ENCODE measurements at regions not wholly inside any gene's neighbourhood (a gene's known extent, or its start where the extent isn't known, plus 50 kb on each side); places are given as distances from the start of the nearest gene placed in this dataset.

DNA sequence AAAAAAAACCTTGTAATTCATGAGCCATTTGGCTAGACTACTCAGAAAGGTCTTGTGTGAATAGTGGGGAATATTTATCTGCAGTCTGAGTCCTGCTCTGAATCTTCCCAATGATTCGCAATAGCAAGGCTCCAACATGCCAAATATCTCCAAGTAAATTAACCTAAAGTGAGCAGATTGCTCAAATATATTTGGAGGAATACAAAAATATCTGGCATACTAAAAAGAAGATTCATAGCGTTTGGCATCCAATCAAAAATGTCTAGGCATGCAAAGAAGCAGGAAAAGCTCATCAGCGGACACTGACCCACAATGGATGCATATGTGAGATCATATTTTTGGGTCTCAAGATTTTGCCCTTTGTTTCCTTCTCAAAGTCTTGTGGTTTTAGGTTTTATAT is 800.9 kb downstream of the NLGN4Y start:
- no peak overlapping the region for H3K4me3 ChIP-seq (ENCODE audit: low read length in 2 of 2)
- H3K27me3 ChIP-seq (ENCODE audit: control insufficient read depth in 1 of 2, insufficient read depth in 2 of 2, low read length in 2 of 2), result no peaks in the 10 kb centered on the region
- no peaks in the 10 kb centered on the region for H3K36me3 ChIP-seq (ENCODE audit: control insufficient read depth in 2 of 2, insufficient read depth in 2 of 2, low read length in 2 of 2)
- H3K9ac ChIP-seq (ENCODE audit: low read length in 2 of 2), result no peak overlapping the region
- H3K27ac ChIP-seq (ENCODE audit: low read length), result no peak overlapping the region
- no peaks in the 10 kb centered on the region for H3K4me1 ChIP-seq (ENCODE audit: control insufficient read depth, insufficient read depth, low read length)
- H3K9me3 ChIP-seq (ENCODE audit: control insufficient read depth in 2 of 2, low read length in 2 of 2), result no peaks in the 10 kb centered on the region

DNA sequence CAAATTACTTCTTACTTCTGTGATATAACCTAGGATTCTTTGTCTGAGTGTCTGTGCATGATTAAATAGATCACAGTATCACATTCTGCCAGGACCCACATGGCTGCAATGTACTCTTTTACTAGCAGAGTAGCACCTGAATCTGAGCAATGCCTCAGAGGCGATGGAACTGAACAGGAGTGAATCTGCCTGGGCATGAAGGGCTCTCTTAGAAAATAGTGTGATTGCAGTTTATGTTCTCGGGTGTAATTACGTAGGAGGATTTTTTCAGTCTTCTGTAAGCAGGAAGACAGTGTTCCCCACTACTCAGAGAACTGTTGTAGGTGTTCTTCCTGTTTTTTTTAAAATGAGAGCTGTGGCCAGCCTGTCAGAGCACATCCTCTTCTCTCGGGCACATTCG is 802.3 kb downstream of the NLGN4Y start:
- Histone ChIP-seq H3K27me3 (ENCODE audit: control insufficient read depth in 1 of 2, insufficient read depth in 2 of 2, low read length in 2 of 2) (no peaks in the 10 kb centered on the region), H3K27ac (ENCODE audit: low read length) (no peak overlapping the region), H3K4me3 (ENCODE audit: low read length in 2 of 2) (no peak overlapping the region), H3K9me3 (ENCODE audit: control insufficient read depth in 2 of 2, low read length in 2 of 2) (no peaks in the 10 kb centered on the region), H3K4me1 (ENCODE audit: control insufficient read depth, insufficient read depth, low read length) (no peaks in the 10 kb centered on the region), H3K9ac (ENCODE audit: low read length in 2 of 2) (no peak overlapping the region), H3K36me3 (ENCODE audit: control insufficient read depth in 2 of 2, insufficient read depth in 2 of 2, low read length in 2 of 2) (no peaks in the 10 kb centered on the region)

DNA sequence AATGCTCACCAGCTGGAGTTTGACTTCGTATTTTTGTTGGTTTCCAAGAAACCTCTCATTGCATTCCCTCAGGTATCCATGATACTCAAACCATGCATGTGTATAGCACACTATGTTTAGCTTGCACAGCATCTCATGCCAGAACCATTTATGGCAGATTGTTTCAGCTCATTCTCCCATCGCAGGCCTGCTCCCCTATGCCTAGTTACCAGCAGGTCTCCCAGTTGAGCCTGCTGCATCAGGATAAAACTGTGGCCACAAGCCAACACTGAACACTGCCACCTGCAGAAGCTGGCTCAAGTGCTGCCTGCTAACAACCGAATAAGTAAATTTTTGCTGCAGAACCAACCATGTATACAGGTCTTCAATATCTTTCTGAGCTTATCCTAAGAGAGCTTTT is 804.5 kb downstream of the NLGN4Y start:
- H3K27me3 ChIP-seq (ENCODE audit: control insufficient read depth in 1 of 2, insufficient read depth in 2 of 2, low read length in 2 of 2), result no peaks in the 10 kb centered on the region
- H3K36me3 ChIP-seq (ENCODE audit: control insufficient read depth in 2 of 2, insufficient read depth in 2 of 2, low read length in 2 of 2), result no peaks in the 10 kb centered on the region
- no peak overlapping the region for H3K4me3 ChIP-seq (ENCODE audit: low read length in 2 of 2)
- no peak overlapping the region for H3K27ac ChIP-seq (ENCODE audit: low read length)
- H3K4me1 ChIP-seq (ENCODE audit: control insufficient read depth, insufficient read depth, low read length), result no peaks in the 10 kb centered on the region
- H3K9me3 ChIP-seq (ENCODE audit: control insufficient read depth in 2 of 2, low read length in 2 of 2), result no peaks in the 10 kb centered on the region
- H3K9ac ChIP-seq (ENCODE audit: low read length in 2 of 2), result no peak overlapping the region

DNA sequence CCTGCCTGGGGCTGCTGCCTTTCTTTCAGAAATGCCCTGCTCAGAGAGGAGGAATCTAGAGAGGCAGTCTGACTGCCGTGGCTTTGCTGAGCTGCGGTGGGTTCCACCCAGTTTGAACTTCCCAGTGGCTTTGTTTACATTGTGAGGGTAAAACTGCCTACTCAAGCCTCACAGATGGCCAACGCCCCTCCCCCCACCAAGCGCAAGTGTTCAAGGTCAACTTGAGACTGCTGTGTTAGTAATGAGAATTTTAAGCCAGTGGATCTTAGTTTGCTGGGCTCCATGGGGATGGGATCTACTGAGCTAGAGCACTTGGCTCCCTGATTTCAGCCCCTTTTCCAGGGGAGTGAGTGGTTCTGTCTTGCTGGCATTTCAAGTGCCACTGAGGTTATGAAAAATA is 819.2 kb downstream of the NLGN4Y start:
- H3K9ac ChIP-seq (ENCODE audit: low read length in 2 of 2), result no peak overlapping the region
- no peaks in the 10 kb centered on the region for H3K4me1 ChIP-seq (ENCODE audit: control insufficient read depth, insufficient read depth, low read length)
- no peaks in the 10 kb centered on the region for H3K27me3 ChIP-seq (ENCODE audit: control insufficient read depth in 1 of 2, insufficient read depth in 2 of 2, low read length in 2 of 2)
- H3K27ac ChIP-seq (ENCODE audit: low read length), result no peak overlapping the region
- no peak overlapping the region for H3K4me3 ChIP-seq (ENCODE audit: low read length in 2 of 2)
- H3K9me3 ChIP-seq (ENCODE audit: control insufficient read depth in 2 of 2, low read length in 2 of 2), result no peaks in the 10 kb centered on the region
- no peaks in the 10 kb centered on the region for H3K36me3 ChIP-seq (ENCODE audit: control insufficient read depth in 2 of 2, insufficient read depth in 2 of 2, low read length in 2 of 2)

DNA sequence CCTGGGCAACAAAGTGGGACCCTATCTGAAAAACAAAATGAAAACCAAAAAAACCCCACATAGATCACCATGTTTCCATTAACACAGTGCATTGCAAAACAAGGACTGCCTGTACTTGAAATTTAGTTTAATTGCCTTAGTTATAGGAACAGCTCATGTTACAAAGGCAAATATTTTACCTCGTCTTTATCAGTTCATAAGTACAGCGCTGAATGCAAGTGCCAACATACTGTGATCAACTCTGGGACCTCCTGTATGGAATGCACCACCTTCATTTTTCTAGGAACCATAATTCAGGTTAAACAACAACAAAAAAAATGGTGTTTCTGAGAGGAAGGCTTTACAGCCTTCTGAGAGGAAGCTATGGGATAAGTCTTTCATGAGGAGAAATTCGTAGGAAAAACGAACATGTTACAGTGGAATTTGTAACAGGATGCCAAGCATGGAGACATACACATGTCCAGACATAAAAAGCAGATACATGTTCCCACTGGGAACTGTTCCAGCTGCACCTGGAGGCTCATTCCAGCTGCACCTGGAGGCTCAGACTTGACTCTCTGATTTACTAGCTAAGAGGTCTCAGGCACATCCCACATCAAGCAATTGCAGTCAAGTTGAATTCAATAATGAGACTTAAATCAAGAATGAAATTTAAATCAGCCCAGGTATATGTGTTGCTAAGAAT is 821.3 kb downstream of the NLGN4Y start:
- Histone ChIP-seq H3K27ac (ENCODE audit: low read length) (no peak overlapping the region), H3K4me1 (ENCODE audit: control insufficient read depth, insufficient read depth, low read length) (no peaks in the 10 kb centered on the region), H3K9ac (ENCODE audit: low read length in 2 of 2) (no peak overlapping the region), H3K9me3 (ENCODE audit: control insufficient read depth in 2 of 2, low read length in 2 of 2) (no peaks in the 10 kb centered on the region), H3K4me3 (ENCODE audit: low read length in 2 of 2) (no peak overlapping the region), H3K36me3 (ENCODE audit: control insufficient read depth in 2 of 2, insufficient read depth in 2 of 2, low read length in 2 of 2) (no peaks in the 10 kb centered on the region), H3K27me3 (ENCODE audit: control insufficient read depth in 1 of 2, insufficient read depth in 2 of 2, low read length in 2 of 2) (no peaks in the 10 kb centered on the region)

- Histone ChIP-seq H3K9ac (ENCODE audit: low read length in 2 of 2) (no peak overlapping the region), H3K36me3 (ENCODE audit: control insufficient read depth in 2 of 2, insufficient read depth in 2 of 2, low read length in 2 of 2) (no peaks in the 10 kb centered on the region), H3K9me3 (ENCODE audit: control insufficient read depth in 2 of 2, low read length in 2 of 2) (no peaks in the 10 kb centered on the region), H3K27ac (ENCODE audit: low read length) (no peak overlapping the region), H3K4me3 (ENCODE audit: low read length in 2 of 2) (no peak overlapping the region), H3K27me3 (ENCODE audit: control insufficient read depth in 1 of 2, insufficient read depth in 2 of 2, low read length in 2 of 2) (no peaks in the 10 kb centered on the region), H3K4me1 (ENCODE audit: control insufficient read depth, insufficient read depth, low read length) (no peaks in the 10 kb centered on the region)
Measured at GRCh38 chrY:15349351-15349750, 825.0 kb downstream of the NLGN4Y start.

DNA sequence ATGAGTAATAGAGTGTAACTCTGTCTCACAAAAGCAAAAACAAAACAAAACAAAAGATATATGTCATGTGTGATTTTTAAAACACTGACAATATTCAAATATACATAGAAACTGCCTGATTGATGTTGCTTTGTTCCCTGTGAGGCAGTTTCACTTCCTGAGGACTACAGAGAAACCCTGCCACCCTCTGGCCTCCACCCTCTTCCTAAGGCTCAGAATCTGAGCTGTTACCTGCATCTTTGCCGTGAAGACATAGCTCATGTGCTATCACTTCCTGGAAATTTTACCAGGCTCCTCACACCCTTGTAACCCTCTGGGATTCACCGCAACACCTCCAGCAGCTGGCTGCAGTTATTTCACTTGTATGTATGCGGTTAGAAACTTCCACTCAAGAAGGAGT is 831.0 kb downstream of the NLGN4Y start:
- Histone ChIP-seq H3K27me3 (ENCODE audit: control insufficient read depth in 1 of 2, insufficient read depth in 2 of 2, low read length in 2 of 2) (no peaks in the 10 kb centered on the region), H3K27ac (ENCODE audit: low read length) (no peak overlapping the region), H3K36me3 (ENCODE audit: control insufficient read depth in 2 of 2, insufficient read depth in 2 of 2, low read length in 2 of 2) (no peaks in the 10 kb centered on the region), H3K9me3 (ENCODE audit: control insufficient read depth in 2 of 2, low read length in 2 of 2) (no peaks in the 10 kb centered on the region), H3K4me3 (ENCODE audit: low read length in 2 of 2) (no peak overlapping the region), H3K4me1 (ENCODE audit: control insufficient read depth, insufficient read depth, low read length) (no peaks in the 10 kb centered on the region), H3K9ac (ENCODE audit: low read length in 2 of 2) (no peak overlapping the region)

GRCh38 chrY:15360471-15360870 is 836.1 kb downstream of the NLGN4Y start:
- Histone ChIP-seq H3K27me3 (ENCODE audit: control insufficient read depth in 1 of 2, insufficient read depth in 2 of 2, low read length in 2 of 2) (no peaks in the 10 kb centered on the region), H3K27ac (ENCODE audit: low read length) (no peak overlapping the region), H3K4me1 (ENCODE audit: control insufficient read depth, insufficient read depth, low read length) (no peaks in the 10 kb centered on the region), H3K4me3 (ENCODE audit: low read length in 2 of 2) (no peak overlapping the region), H3K9me3 (ENCODE audit: control insufficient read depth in 2 of 2, low read length in 2 of 2) (no peaks in the 10 kb centered on the region), H3K36me3 (ENCODE audit: control insufficient read depth in 2 of 2, insufficient read depth in 2 of 2, low read length in 2 of 2) (no peaks in the 10 kb centered on the region), H3K9ac (ENCODE audit: low read length in 2 of 2) (no peak overlapping the region)

GRCh38 chrY:15364996-15365395 is 840.7 kb downstream of the NLGN4Y start:
- no peak overlapping the region for H3K27ac ChIP-seq (ENCODE audit: low read length)
- no peaks in the 10 kb centered on the region for H3K36me3 ChIP-seq (ENCODE audit: control insufficient read depth in 2 of 2, insufficient read depth in 2 of 2, low read length in 2 of 2)
- H3K4me1 ChIP-seq (ENCODE audit: control insufficient read depth, insufficient read depth, low read length), result no peaks in the 10 kb centered on the region
- no peaks in the 10 kb centered on the region for H3K27me3 ChIP-seq (ENCODE audit: control insufficient read depth in 1 of 2, insufficient read depth in 2 of 2, low read length in 2 of 2)
- H3K4me3 ChIP-seq (ENCODE audit: low read length in 2 of 2), result no peak overlapping the region
- no peak overlapping the region for H3K9ac ChIP-seq (ENCODE audit: low read length in 2 of 2)
- H3K9me3 ChIP-seq (ENCODE audit: control insufficient read depth in 2 of 2, low read length in 2 of 2), result no peaks in the 10 kb centered on the region

DNA sequence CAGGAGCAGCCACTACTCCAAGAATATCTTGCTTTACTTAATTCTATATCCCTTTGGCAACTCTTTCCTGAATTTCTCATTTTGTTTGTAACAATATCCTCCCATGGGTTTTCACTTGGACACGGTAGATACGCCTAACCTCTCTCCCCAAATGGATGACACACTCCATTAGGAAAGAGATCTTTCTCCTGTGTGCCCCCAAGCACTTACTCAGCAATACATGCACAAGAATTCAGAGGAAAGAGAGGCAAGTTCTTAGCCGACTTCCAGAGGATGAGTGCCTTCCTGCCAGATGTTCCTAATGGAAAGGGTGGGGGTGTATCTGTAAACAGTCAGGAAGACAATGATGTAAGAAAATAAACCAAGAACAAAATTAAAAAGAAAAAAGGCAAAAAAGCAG is 844.5 kb downstream of the NLGN4Y start:
- H3K36me3 ChIP-seq (ENCODE audit: control insufficient read depth in 2 of 2, insufficient read depth in 2 of 2, low read length in 2 of 2), result no peaks in the 10 kb centered on the region
- H3K4me1 ChIP-seq (ENCODE audit: control insufficient read depth, insufficient read depth, low read length), result no peaks in the 10 kb centered on the region
- no peaks in the 10 kb centered on the region for H3K9me3 ChIP-seq (ENCODE audit: control insufficient read depth in 2 of 2, low read length in 2 of 2)
- no peak overlapping the region for H3K27ac ChIP-seq (ENCODE audit: low read length)
- no peak overlapping the region for H3K9ac ChIP-seq (ENCODE audit: low read length in 2 of 2)
- no peaks in the 10 kb centered on the region for H3K27me3 ChIP-seq (ENCODE audit: control insufficient read depth in 1 of 2, insufficient read depth in 2 of 2, low read length in 2 of 2)
- H3K4me3 ChIP-seq (ENCODE audit: low read length in 2 of 2), result no peak overlapping the region

- H3K9me3 ChIP-seq (ENCODE audit: control insufficient read depth in 2 of 2, low read length in 2 of 2), result no peaks in the 10 kb centered on the region
- no peak overlapping the region for H3K27ac ChIP-seq (ENCODE audit: low read length)
- H3K36me3 ChIP-seq (ENCODE audit: control insufficient read depth in 2 of 2, insufficient read depth in 2 of 2, low read length in 2 of 2), result no peaks in the 10 kb centered on the region
- H3K9ac ChIP-seq (ENCODE audit: low read length in 2 of 2), result no peak overlapping the region
- H3K4me1 ChIP-seq (ENCODE audit: control insufficient read depth, insufficient read depth, low read length), result no peaks in the 10 kb centered on the region
- no peak overlapping the region for H3K4me3 ChIP-seq (ENCODE audit: low read length in 2 of 2)
- H3K27me3 ChIP-seq (ENCODE audit: control insufficient read depth in 1 of 2, insufficient read depth in 2 of 2, low read length in 2 of 2), result no peaks in the 10 kb centered on the region
Measured at GRCh38 chrY:15385178-15385577, 860.8 kb downstream of the NLGN4Y start.
